ENCODE measurements at regions not wholly inside any gene's neighbourhood (a gene's known extent, or its start where the extent isn't known, plus 50 kb on each side); places are given as distances from the start of the nearest gene placed in this dataset.

DNA sequence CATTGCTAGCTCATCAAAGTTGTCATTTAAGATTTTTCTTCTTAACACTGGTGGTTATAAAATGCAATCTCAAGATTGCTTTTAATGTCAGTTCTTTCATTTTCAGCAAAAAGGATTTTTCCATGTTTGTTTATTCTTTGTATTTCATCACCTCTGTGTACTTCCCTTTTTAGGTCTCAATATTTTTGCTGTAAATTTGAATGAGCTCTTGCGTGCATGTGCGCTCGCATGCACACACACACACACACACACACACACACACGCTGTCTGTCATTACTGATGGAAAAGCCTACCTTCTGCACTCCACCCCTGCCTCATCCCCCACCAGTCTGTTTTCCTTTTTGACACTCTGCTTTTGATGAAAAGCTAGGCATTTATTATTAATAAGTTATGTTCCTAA, 85.3 kb upstream of the FYN start:
- no peak for DNase-seq
- ATAC-seq, result no peak

DNA sequence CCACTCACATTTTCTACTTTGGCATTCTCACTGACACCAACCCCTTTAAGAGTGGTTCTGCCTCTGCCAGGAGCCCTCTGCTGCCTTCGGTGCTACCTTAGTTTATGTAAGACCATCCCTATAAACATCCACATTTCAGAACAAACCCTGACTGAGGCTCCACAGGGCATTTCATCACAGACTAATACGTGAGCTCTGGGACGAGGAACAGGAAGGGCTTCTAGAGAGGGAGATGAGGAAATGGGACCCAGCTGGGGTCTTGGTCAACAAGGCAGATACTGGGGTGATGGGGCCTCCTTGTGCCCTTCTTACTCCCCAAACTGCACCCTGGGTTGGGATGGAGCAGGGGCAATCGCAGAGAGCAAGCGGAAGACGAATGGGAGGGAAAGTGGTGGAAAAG, 86.5 kb upstream of the FYN start:
- DNase-seq (no peak), ATAC-seq (no peak)

DNA sequence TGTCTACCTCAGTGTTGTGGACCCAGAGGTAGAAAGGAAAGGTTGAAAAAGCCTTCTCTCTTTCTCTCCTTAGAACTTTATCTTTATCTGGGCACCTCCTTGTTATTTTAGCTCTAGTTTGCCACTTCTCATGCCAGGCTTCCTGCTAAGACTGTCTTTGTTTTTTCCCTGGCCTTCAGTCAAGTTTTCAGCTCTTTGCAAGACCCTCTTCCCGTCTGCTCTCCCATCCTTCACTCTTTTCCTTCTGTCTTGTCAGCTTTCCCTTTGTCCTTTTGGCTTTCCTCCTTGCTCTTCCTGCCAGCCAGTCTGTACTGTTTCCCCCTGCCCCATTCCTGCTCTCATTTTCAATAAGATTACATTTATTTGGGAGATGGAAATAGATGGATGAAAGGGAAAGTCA, 86.8 kb upstream of the CCN6 start:
- no peak for ATAC-seq
- DNase-seq, result no peak

DNA sequence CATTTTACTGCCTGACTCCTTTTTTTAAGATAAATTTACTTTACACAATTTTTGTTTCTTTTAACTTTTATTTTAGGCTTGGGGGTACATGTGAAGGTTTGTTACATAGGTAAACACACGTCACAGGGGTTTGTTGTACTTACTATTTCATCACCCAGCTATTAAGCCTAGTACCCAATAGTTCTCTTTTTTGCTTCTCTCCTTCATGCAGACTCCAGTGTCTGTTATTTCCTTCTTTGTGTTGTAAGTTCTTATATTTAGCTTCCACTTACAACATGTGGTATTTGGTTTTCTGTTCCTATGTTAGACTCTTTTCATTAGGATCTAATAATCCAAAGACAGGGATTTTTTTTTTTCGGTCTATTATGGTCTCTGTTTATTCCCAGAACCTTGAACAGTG, 83.5 kb upstream of the CCN6 start:
- ATAC-seq (no peak), DNase-seq (no peak)

DNA sequence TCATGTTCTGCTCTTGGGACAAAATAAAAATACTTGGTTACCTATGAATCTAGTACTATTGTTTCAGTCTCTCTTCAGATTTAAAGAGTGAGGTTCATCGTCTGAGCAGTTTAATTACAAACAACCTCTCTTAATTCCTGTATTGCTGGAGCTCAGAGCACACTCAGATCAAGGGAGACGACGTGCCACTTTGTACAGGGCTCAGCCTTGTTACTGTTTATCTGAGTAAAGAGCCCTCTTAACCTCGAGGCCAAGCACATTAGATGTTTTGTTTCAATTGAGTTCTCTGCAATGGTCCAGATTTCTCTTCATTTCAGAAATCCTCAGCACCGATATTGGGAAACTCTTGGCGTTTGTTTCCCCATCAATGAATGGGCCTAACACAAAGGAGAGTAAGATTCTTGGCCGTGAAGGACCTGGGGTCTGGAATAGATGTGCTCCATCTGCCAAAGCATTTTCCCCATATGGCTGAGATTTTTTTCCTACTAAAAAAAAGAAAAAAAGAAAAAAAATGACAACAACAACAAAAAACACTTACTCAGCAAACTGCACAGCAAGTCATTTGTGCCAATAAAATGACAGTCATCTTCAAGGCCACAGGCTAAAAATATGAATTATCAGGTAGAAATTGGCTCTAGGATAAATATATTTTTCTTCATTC, 82.6 kb upstream of the CCN6 start:
- ATAC-seq (no peak), DNase-seq (no peak)

DNA sequence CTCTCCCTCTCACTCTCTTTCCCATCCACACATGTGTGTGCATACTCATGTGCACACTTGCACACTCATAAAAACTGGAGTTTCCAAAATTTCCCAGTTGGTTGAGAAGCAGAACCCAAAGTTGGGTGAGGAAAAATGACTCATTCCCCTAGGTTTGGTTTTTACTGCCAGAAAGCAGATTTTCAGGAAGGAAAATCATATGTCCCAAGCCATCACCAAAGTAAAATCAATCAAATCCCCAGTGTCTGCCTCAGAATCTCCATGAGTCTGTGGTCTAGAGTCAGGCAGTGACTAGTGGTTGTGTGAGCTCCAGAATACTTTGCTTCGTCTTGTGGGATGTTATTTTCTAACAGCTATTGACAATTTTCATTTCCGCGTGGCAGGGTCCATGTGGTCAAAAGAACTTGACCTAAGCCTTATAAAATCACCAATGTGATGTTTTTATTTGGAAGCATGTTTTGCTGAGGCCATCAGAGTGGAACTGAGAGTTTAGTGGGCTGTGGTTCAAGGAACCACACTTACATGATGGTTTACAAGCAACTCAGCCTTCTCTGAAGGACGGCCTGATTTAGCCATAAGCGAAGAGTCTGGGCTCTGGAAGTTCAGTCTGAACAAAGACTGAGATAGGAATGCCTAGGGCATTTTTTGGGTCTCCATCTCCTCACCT, 81.9 kb upstream of the CCN6 start:
- ATAC-seq (no peak), DNase-seq (no peak)

DNA sequence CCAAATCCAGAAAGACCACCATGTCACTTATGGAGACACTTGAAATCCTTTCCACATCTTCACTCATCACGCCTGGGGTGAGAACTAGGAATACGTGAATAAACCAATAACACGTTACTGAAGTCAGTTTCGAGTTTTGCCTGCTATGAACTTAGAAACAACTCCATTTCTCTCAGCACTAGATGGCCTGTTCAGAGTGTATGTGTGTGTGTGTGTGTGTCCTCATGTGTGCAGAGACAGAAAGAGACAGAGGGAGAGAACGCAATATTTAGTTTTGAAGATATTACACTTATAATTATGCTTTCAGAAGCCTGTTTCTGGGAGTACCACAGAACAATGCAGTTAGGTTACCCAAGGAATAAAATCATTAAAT, 81.2 kb upstream of the CCN6 start:
- DNase-seq, result no peak
- peak; percentile 4 for ATAC-seq

DNA sequence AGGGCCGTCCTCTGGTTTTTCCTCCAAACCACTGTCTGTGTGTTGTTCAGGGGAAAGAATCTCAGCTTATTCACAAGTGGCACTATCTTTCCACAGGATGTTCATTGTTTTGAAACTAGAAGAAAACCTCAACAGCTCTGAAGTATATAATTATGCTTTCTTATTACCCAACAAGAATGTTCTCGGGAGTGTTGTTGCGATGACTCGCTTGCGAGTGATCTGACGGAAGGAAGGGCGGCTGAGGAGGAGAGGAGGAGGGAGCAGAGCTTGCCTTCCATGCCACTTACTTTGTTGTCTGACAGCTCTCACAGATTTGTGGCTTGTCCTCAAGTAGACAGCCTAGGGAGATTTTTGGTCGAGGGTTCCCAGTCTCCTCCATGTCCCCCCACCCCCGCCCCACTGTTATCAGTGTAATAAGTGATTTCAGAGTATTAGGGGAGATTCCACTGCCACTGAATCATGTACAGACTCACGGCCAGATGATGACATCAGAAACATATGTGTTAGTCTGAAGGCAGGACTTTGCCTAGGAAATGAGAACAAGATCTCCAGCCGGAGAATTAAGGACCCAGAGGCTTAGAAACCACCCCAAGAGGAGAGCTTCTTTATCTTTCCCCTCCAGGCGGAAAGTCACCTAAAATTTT, 80.7 kb upstream of the CCN6 start:
- peak; percentile 63 for DNase-seq
- peak; percentile 83 for ATAC-seq

DNA sequence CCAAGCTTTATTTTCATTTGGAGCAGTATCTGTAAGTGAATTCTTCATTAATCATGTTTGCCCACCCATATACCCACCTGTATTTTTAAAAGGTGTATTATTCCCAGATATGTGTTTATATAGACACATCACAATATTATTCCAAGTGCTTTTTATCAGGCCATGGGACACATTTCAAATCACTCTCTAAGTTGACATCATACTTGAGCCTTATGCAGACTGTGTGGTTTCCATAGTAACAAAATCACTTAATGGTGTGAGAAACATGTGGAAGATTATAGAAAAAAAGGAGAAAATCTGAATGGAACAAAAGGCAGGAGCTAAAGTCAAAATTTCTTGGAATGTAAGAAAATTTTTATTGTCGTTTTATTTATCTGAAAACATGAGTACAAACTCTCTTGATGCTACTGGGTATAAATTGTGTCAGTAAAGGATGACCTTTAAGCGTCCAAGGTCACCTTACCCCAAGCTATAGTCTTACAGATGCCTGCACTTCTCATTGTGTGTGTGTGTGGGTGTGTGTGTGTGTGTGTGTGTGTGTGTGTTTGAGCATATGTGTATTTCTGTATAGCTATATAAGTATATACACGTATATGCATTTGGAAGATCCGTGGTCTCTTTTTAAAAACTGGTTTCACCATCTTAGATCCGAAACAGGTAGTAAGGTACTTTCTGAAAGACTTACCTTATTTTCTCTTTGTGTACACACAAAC, 79.8 kb upstream of the CCN6 start:
- DNase-seq (no peak), ATAC-seq (no peak)

DNA sequence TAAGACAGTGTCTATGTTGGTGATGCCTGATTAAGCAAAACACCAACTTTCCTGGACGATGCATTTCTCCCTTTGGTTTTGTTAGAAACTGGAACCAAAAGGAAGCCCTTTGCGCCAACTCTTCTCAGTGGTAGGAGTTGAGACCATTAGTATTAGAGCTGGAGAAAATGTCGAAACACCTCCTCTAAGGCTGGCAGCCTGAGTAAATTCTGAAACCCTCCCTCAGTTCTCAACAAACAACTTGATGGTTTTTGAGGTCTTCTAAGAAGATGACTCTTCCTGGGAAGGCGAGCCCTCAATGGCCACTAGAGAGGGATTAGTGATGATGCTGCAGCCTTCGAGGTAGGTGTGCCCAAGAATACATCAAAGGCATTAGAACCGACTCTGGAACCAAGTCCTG, 78.4 kb upstream of the CCN6 start:
- DNase-seq (peak; percentile 40), ATAC-seq (peak; percentile 59)

DNA sequence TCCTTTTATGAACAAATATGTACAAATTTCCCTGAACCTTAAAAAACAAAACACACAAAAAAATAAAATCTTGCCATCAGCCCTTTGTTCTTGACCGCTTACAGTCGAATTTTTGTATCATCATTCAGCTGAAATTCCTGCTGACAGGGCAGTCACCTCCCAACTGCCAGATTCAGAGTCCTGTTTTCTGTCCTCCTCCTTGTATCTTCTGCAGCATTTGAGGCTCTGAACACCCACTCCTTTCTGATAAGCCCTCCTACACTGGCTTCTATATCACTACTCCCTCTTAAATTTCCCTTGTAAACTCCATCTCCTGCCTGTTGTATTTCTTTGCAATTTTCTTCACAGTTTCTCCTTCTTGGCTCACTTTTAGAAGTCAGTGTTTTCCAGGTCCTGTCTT, 77.8 kb upstream of the CCN6 start:
- DNase-seq, result no peak
- ATAC-seq, result no peak

DNA sequence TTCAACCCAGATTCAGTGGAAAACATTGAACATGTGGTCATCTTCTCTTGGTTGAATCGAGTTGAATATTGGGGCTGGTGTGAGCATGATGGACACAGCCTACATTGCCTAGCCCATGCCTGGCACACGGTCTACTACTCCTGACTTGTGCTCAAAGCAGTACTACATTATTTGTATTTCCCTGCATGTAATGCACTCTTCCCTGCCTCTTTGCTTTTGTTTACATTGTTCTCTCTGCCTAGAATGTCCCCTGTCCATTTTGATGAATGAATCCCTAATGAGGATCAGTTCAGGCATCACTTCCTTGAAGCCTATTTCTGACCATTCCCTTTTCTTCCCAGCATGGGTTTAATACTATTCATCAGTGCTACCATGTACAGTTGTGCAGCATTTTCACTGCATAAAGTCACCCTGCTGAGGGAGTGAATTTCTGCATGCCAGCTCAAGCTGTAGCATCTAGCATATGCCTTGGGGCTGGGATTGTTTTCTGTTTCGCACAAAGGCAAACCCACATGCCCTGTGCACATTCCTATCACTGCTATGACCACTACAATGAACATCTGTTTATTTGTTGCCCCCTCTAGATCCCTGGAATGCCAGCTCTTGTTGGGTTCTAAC, 75.3 kb upstream of the CCN6 start:
- DNase-seq, result no peak
- no peak for ATAC-seq

DNA sequence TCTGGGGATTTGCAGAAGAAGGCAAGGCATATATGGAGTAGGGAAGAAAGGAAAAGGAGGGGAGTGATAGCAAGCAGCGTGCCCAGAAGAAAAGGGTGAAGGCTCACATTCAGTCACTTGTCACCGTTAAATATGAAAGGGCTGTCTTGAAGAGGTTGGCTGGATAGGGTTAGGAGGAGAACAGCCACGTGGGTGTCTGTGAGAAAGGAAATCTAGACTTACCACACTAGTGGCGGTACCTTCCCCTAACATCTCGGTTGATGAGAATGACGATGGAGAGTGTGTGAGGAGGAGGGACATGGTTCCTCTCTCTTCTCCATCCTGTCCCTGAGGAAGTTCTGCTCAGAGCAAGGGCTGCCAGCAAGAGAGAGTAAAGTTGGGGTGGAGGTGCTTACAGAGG, 74.3 kb upstream of the CCN6 start:
- ATAC-seq, result no peak
- DNase-seq, result no peak

DNA sequence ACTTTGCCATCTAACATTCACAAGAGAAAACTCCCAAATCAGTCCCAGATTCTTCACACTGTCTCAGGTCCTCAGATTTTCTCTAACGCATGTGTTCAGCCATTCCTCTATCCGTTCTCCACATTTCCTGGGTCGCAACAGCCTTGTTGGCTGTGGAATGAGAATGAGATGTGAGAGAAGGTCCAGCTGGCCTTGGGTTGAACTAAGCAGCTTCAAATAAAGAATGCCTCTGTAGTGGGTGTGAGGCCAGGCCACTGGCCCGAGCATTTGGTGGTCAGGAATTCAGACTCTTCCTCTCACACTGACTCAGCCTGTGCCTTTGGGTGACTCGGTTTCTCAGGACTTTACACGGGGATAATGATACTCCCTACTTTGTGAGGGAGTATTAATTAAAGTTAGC, 73.8 kb upstream of the CCN6 start:
- ATAC-seq (no peak), DNase-seq (no peak)

DNA sequence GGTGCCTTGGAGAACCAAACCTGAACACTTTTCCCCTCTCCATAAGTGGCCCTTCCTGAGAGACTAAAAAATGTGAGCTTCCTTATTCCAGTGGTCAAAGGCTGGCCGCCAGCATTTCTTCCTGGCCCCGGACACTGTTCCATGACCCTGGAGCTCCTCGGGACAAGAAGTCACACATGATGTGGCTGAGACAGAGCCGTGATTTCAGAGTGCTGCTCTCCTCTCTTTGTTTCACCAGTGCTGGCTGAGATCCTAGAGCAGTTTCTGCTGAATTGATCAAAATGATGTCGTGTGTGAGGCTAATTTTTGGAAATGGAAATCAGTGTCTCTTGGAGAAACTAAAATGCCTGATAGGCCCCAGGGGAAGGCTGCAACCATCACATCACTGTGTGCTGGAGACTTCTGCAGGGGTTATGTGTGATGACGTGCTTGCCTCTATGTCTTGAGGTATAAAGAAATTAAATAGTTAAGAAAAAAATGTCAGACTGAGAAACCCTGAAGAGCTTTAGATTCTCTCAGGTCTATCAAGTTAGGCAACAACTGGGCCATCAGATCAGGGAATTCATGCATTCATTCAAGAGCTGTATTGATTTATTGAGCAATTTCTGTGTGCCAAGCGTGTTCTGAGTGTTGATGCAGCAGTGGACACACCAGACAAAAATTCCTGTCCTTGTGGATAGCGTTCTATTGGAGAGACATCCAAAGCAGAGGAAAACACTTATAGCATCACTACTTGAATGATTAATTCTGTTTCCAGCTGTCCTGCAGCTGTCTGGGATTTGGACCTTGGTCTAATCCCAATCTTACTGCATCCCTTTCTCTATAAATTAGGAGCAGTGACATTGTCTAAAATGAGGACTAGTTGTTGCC, 72.7 kb upstream of the CCN6 start:
- no peak for ATAC-seq
- no peak for DNase-seq

DNA sequence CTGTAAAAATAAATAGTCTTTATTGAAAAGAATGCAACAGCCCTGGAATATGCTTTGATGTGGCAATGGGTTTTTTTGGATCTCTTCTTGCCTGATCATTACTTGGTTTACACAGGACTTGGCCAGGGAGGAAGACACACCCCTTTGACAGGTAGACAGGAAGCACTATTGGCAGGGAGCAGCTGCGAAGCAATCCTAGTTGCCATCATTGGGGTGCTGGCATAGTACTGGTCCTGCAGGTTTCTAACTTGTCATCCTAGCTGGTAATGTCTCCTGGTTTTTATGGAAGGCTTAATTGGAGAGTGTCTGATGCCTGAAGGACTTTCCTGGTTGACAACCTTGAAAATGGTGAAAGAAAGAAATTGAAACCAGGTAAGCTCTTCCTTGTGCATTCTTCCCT, 71.2 kb upstream of the CCN6 start:
- DNase-seq (no peak), ATAC-seq (no peak)

DNA sequence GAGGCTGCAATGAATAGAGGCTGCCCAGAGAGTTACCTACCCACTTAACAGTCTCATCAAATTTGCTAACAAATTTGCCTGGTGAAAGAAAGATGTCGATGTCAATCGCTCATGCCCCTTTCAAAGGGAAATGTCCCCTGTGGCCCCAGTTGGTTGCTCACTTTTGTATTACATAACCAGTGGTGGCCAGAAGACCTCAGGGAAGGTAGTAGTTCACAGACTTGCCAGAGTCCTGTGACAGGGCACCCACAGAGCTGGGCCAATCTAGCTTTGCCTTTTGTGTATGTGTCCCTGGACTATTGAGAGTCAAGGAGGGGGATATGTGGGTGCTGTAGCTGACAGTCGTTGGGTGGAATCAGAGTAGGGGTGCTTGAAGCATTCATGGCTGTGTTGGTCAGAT, 70.7 kb upstream of the CCN6 start:
- no peak for DNase-seq
- no peak for ATAC-seq

DNA sequence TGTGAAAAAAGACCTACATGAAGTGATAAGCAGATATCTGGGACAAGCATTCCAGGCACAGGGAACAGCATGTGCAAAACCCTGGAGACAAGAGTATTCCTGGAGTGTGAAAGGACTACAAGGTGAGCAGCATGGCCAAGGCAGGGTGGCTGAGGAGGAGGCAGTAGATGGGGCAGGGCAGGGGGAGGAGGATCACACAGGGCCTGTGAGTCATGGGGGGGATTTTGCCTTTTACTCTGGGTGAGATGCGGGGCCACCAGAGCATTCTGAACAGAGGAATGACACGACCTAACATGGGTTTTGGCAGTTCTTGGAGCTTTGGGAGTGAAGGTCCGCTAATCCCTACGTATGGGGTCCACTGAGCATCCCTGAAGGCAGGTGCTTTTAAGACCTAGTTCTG, 69.8 kb upstream of the CCN6 start:
- peak; percentile 67 for ATAC-seq
- DNase-seq, result peak; percentile 60

DNA sequence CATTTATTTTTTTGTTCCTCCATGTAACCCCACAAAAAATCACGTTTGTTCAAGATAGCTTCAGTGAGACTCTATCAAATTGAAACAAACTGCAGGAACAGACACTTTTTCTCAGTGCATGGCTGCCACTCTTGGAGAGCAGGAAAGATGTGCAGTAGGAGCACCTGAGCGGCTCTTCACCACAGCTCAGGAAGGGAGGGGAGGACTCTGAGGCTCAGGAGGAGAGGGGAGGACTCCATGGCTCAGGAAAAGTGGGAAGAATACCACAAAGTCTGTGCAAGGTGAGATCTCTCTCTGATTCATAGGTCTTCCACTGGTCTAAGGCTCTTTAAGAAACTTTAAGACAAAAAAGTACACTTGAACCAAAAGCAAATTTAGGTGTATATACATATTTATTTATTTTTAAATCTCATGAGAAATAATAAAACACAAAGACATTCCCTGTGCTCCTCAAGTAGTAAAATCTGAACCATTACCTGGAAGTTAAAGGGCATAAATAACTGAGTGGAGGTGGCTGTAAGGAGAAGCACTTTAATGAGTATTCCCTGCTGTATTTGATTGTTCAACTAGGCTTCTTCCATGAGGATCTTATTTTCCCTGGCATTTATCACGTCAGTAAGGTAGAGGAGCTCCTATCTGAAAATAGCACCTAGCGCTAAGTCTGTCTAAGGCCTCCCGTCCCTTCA, 69.2 kb upstream of the CCN6 start:
- DNase-seq (no peak), ATAC-seq (no peak)

DNA sequence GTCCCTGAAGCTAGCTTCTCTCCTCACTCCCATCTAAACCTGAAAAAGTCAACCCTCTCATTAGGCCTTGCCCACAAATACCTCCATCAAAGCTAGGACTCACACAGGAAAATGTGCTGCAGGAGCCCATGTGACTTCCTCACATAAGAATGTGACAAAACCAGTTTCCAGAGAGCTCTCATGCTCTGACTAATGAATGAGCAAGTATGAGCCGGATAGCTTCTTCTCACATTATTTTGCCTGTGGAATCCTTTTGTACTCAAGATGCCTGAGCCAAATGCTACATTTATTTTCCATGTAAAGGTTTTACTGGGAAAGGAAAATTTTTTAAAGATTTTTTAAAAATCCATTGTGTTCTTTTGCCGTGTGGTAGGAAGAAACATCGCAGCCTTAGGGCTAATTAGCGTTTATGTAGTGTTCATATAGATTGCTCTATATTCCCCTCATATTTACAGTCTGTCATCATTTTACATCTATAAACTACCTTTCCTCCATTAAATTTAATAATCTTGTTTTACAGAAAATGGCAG, 68.6 kb upstream of the CCN6 start:
- ATAC-seq, result peak; percentile 85
- no peak for DNase-seq

DNA sequence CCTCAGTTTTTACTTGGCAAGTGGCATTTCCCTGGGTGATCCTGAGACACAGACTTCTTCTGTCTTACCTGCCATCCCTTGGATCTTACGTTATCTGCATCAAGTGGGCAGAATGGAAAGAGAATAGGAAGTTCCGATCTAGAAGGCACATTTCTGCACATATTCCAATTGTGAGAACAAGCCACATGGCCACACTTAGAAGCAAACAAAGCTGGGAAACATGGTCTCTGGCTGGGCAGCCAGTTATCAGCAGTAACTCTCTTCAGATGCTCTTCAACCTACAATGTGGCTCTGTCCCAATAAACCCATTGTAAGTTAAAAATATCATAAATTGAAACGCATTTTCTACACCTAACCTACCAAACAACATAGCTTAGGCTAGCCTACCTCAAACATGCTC, 67.3 kb upstream of the CCN6 start:
- DNase-seq (no peak), ATAC-seq (no peak)
